ENCODE measurements at regions not wholly inside any gene's neighbourhood (a gene's known extent, or its start where the extent isn't known, plus 50 kb on each side); places are given as distances from the start of the nearest gene placed in this dataset.
"Not testable (repeated sequence)": the region's sequence is repeated elsewhere in the genome, so short reads cannot be mapped to it uniquely, and the experiment has no call there.

DNA sequence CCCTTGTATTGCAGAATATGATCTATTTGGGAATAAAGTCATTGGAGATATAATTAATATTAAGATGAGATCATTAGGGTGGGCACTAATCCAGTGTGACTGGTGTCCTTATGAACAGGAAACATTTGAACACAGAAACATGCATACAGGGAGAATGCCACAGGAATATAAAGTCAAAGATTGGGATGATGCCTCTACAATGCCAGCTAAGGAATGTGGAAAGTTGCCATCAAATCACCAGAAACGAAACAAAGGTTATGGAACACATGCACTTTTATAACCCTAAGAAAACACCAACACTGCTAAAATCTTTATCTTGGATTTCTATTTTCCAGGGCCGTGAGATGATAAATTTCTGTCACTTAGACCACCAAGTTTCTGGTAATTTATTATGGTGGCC is 442.4 kb upstream of the BCHE start:
- ChIA-PET CTCF (no interaction called here), POLR2A (no interaction called here)
- DNase-seq (ENCODE audit: extremely low spot score): no peak
- TF ChIP-seq BHLHE40 (IDR thresholded peaks at IDR 0.05; ENCODE audit: borderline replicate concordance): no peak
- TF ChIP-seq SUZ12 (IDR thresholded peaks at IDR 0.05): no peak
- TF ChIP-seq L3MBTL2 (conservative IDR thresholded peaks at IDR 0.05): no peak
- no peak for TF ChIP-seq SP1 (IDR thresholded peaks at IDR 0.05)
- no peak for TF ChIP-seq ELF4 (IDR thresholded peaks at IDR 0.05)
- TF ChIP-seq LEF1 (IDR thresholded peaks at IDR 0.05; ENCODE audit: borderline replicate concordance): no peak
- TF ChIP-seq, protein P1, sequence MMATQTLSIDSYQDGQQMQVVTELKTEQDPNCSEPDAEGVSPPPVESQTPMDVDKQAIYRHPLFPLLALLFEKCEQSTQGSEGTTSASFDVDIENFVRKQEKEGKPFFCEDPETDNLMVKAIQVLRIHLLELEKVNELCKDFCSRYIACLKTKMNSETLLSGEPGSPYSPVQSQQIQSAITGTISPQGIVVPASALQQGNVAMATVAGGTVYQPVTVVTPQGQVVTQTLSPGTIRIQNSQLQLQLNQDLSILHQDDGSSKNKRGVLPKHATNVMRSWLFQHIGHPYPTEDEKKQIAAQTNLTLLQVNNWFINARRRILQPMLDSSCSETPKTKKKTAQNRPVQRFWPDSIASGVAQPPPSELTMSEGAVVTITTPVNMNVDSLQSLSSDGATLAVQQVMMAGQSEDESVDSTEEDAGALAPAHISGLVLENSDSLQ (IDR thresholded peaks at IDR 0.05): no peak
- no peak for TF ChIP-seq HDGF (IDR thresholded peaks at IDR 0.05; ENCODE audit: borderline replicate concordance)
- TF ChIP-seq ZNF384 (IDR thresholded peaks at IDR 0.05): no peak
- TF ChIP-seq FOXA1 (IDR thresholded peaks at IDR 0.05): no peak
- no peak for TF ChIP-seq ARNT (IDR thresholded peaks at IDR 0.05)
- TF ChIP-seq TARDBP (IDR thresholded peaks at IDR 0.05): no peak

DNA sequence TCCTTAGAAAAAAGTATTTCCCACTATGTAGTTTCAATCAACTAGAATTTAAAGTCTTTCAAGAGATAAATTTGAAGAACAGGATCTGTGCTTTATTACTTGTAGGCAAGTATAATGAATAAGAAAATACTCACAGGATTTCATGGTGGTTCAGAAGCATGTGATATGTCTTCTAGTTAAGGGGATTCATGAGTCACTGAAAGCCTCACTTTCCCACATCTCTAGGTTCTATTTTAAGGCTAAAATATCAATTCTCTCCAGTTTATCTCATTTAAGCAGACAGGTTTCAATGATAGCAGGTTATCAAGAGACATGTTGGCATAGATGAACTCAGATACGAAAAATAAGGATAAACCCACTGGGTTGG is 437.8 kb upstream of the BCHE start:
- TF ChIP-seq LEF1 (IDR thresholded peaks at IDR 0.05; ENCODE audit: borderline replicate concordance) (no peak), FOXA1 (IDR thresholded peaks at IDR 0.05) (no peak), L3MBTL2 (conservative IDR thresholded peaks at IDR 0.05) (no peak)
- ChIA-PET POLR2A (no interaction called here), CTCF (no interaction called here)
- DNase-seq (ENCODE audit: extremely low spot score): no peak

DNA sequence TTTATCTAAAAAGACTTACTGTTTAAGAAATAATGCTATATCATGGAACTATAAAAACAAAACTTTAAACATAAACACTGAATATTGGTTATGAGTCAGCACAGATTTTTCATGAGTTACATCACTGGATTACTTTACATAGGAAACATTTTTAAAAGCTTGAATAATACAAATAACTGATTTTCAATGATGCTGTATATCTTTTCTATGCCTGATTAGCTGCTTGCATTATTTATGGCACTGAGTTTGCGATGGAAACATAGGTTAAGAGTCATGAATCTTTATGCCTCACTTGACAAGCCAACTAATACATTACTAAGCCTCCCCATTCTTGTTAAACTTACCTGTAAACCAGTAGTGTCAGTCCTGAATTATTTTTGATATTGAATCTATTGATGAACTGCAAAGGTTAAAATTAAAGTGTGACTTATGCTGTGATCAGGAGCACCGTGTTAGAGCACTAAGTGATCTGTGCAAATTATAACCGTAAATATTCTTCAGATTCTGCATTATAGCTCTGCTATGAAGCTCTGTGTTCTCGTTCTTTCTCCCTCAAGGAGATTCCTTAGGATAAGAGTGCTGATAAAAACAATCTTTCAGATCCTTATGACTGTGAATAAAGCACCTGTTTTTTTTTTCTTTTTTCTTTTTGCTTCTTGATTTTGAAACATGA is 437.3 kb upstream of the BCHE start:
- ChIA-PET CTCF (no interaction called here), POLR2A (no interaction called here)
- TF ChIP-seq FOXA1 (IDR thresholded peaks at IDR 0.05): no peak
- TF ChIP-seq HDGF (IDR thresholded peaks at IDR 0.05; ENCODE audit: borderline replicate concordance): no peak
- TF ChIP-seq BHLHE40 (IDR thresholded peaks at IDR 0.05; ENCODE audit: borderline replicate concordance): no peak
- no peak for TF ChIP-seq ARNT (IDR thresholded peaks at IDR 0.05)
- no peak for TF ChIP-seq ELF4 (IDR thresholded peaks at IDR 0.05)
- TF ChIP-seq CTBP1 (IDR thresholded peaks at IDR 0.05; ENCODE audit: borderline replicate concordance): no peak
- TF ChIP-seq TARDBP (IDR thresholded peaks at IDR 0.05): no peak
- TF ChIP-seq LEF1 (IDR thresholded peaks at IDR 0.05; ENCODE audit: borderline replicate concordance): no peak
- TF ChIP-seq FOXM1 (IDR thresholded peaks at IDR 0.05; ENCODE audit: borderline replicate concordance): no peak
- no peak for DNase-seq (ENCODE audit: extremely low spot score)

DNA sequence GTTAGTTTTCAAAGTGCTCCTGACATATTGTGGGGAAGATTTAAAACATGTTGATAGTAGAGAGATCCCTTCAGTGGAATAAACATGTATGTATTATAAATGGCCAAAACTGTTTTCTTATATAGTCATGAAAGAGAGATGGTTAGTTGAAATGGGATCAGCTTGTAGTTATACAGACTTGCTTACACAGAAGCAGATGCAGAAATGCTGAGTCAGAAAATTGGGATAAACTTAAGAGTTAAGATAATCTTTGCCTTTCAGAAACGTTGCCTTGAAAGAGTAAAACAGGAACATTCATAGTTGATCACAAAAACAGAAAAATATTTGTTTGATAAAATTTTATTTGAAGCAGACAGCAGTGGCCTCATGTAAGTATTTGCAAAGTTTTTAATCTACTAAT is 433.2 kb upstream of the BCHE start:
- TF ChIP-seq LEF1 (IDR thresholded peaks at IDR 0.05; ENCODE audit: borderline replicate concordance) (no peak), ARNT (IDR thresholded peaks at IDR 0.05) (no peak), ELF4 (IDR thresholded peaks at IDR 0.05) (no peak), ZNF384 (IDR thresholded peaks at IDR 0.05) (no peak)
- TF ChIP-seq, protein P1 (IDR thresholded peaks at IDR 0.05): no peak
- ChIA-PET POLR2A (no interaction called here), CTCF (no interaction called here)

DNA sequence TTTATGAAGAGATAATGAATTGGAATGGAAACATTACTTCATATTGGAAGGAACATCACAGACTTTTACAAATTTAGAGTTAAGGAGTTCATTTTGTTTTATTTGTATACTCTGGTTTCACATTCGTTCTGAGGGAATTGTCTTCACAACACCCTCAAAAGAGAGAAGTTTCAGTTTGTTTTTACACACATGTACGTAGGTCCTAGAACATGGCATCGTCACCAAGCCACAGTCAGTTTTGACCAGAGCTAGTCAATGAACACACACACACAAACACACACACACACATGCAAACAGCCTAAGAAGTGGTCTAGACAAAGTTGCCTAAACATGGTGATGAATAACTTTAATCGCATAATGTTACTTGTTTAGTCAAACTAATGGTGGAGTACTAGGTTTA is 427.9 kb upstream of the BCHE start:
- no peak for DNase-seq (ENCODE audit: extremely low spot score)
- TF ChIP-seq FOXK2 (IDR thresholded peaks at IDR 0.05) (no peak), ELF4 (IDR thresholded peaks at IDR 0.05) (no peak)
- CTCF ChIA-PET: no interaction called here
- POLR2A ChIA-PET: no interaction called here

More for the DNA sequence above, 433.2 kb upstream of the BCHE start:
- no peak for DNase-seq (ENCODE audit: extremely low spot score)

DNA sequence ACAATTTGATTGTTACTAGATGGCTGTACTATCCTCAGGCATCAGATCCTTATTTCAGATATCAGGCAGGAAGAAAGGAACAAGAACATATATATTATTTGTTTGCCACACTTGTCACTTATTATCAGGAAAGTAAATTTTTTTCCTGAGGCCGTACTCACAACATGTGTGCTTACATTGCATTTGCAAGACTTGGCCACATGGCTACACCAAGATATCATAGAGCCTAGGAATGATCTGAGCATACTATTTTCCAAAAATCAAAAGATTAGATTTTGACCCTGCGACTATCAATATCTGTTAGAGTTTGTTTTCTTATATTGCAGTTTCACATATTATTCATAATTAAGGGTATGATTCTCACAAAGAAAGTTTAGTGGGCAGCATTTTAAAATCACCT is 426.2 kb upstream of the BCHE start:
- TF ChIP-seq ELF4 (IDR thresholded peaks at IDR 0.05) (no peak), LEF1 (IDR thresholded peaks at IDR 0.05; ENCODE audit: borderline replicate concordance) (no peak), FOXM1 (IDR thresholded peaks at IDR 0.05; ENCODE audit: borderline replicate concordance) (no peak), FOXA1 (IDR thresholded peaks at IDR 0.05) (no peak), HDGF (IDR thresholded peaks at IDR 0.05; ENCODE audit: borderline replicate concordance) (no peak), SP1 (IDR thresholded peaks at IDR 0.05) (no peak), FOXK2 (IDR thresholded peaks at IDR 0.05) (no peak)
- TF ChIP-seq, protein P1 (IDR thresholded peaks at IDR 0.05): no peak
- DNase-seq (ENCODE audit: extremely low spot score): no peak
- ChIA-PET CTCF (no interaction called here), POLR2A (no interaction called here)

DNA sequence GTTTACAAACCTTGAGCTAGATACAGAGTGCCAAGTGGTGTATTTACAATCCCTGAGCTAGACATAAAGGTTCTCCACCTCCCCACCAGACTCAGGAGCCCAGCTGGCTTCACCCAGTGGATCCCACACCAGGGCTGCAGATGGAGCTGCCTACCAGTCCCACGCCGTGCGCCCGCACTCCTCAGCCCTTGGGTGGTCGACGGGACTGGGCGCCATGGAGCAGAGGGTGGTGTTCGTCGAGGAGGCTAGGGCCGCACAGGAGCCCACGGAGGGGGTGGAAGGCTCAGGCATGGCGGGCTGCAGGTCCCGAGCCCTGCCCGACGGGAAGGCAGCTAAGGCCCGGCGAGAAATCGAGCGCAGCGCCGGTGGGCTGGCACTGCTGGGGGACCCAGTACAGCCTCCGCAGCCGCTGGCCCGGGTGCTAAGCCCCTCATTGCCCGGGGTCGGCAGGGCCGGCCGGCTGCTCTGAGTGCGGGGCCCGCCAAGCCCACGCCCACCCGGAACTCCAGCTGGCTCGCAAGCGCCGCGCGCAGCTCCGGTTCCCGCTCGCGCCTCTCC is 421.1 kb upstream of the BCHE start:
- CTCF ChIA-PET; POLR2A ChIA-PET; DNase-seq (ENCODE audit: extremely low spot score): not testable (repeated sequence)

DNA sequence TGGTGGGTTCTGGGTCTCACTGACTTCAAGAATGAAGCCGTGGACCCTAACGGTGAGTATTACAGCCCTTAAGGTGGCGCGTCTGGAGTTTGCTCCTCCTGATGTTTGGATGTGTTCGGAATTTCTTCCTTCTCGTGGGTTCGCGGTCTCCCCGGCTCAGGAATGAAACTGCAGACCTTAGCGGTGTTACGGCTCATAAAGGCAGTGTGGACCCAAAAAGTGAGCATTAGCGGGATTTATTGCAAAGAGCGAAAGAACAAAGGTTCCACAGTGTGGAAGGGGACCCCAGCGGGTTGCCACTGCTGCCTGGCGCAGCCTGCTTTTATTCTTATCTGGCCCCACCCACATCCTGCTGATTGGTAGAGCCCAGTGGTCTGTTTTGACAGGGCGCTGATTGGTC is 420.5 kb upstream of the BCHE start:
- TF ChIP-seq ARNT (IDR thresholded peaks at IDR 0.05) (no peak), FOXM1 (IDR thresholded peaks at IDR 0.05; ENCODE audit: borderline replicate concordance) (no peak), BHLHE40 (IDR thresholded peaks at IDR 0.05; ENCODE audit: borderline replicate concordance) (no peak), HDGF (IDR thresholded peaks at IDR 0.05; ENCODE audit: borderline replicate concordance) (no peak), SP1 (IDR thresholded peaks at IDR 0.05) (no peak), CTBP1 (IDR thresholded peaks at IDR 0.05; ENCODE audit: borderline replicate concordance) (no peak)
- TF ChIP-seq, protein P1 (IDR thresholded peaks at IDR 0.05): no peak
- DNase-seq (ENCODE audit: extremely low spot score): no peak
- ChIA-PET CTCF (no interaction called here), POLR2A (no interaction called here)
